DOHH2 (cell line): ENCODE measurements at regions not wholly inside any gene's neighbourhood (a gene's known extent, or its start where the extent isn't known, plus 50 kb on each side); places are given as distances from the start of the nearest gene placed in this dataset.

ENCODE experiments used
- H3F3A ChIP-seq: fragments of 200-600 bp; sonication (generic), shearing (Covaris generic); 2 replicates; pipeline ENCODE4 v1.6.0; 2016; ENCODE audit warnings: antibody characterized with exemption, mild to moderate bottlenecking; ENCODE audit not compliant: control insufficient read depth, insufficient read depth
- H3K27ac ChIP-seq: fragments of 200-600 bp; sonication (generic); 2 replicates; pipeline ENCODE4 v1.5.1; 2014; ENCODE audit warnings: low read depth, mild to moderate bottlenecking, low read length, moderate library complexity
- H3K27me3 ChIP-seq: fragments of 200-600 bp; sonication (generic); 2 replicates; pipeline ENCODE4 v1.6.1; 2014; ENCODE audit warnings: mild to moderate bottlenecking, low read length, mixed read lengths; ENCODE audit not compliant: control insufficient read depth
- H3K36me3 ChIP-seq: fragments of 200-600 bp; sonication (generic); 2 replicates; pipeline ENCODE4 v1.6.1; 2014; ENCODE audit warnings: mild to moderate bottlenecking, low read length, moderate library complexity, mixed read lengths; ENCODE audit not compliant: control insufficient read depth
- H3K4me1 ChIP-seq: fragments of 200-600 bp; sonication (generic); 2 replicates; pipeline ENCODE4 v1.6.1; 2014; ENCODE audit warnings: mild to moderate bottlenecking, low read length, mixed read lengths; ENCODE audit not compliant: control insufficient read depth
- H3K4me2 ChIP-seq: fragments of 200-600 bp; sonication (generic); 2 replicates; pipeline ENCODE4 v1.6.0; 2014; ENCODE audit warnings: mild to moderate bottlenecking, low read length, moderate library complexity
- H3K4me3 ChIP-seq: fragments of 200-600 bp; sonication (generic); 2 replicates; pipeline ENCODE4 v1.5.1; 2014; ENCODE audit warnings: mild to moderate bottlenecking, low read length, mixed read lengths
- H3K79me2 ChIP-seq: fragments of 200-600 bp; sonication (generic); 2 replicates; pipeline ENCODE4 v1.6.1; 2014; ENCODE audit warnings: mild to moderate bottlenecking, low read length, mixed read lengths; ENCODE audit not compliant: control insufficient read depth
- H3K9me2 ChIP-seq: fragments of 200-600 bp; sonication (generic); replicated peaks from 2 replicates; pipeline ENCODE4 v1.6.1; 2014; ENCODE audit warnings: mild to moderate bottlenecking, low read length, mixed read lengths; ENCODE audit not compliant: control insufficient read depth
- H3K9me3 ChIP-seq: fragments of 200-600 bp; sonication (generic); 2 replicates; pipeline ENCODE4 v1.6.1; 2014; ENCODE audit warnings: antibody characterized with exemption, low read length, mixed read lengths; ENCODE audit not compliant: control insufficient read depth, insufficient read depth
- H4K20me1 ChIP-seq: fragments of 200-600 bp; sonication (generic); 2 replicates; pipeline ENCODE4 v1.6.0; 2014; ENCODE audit warnings: low read depth, mild to moderate bottlenecking, antibody characterized with exemption, low read length, moderate library complexity; ENCODE audit not compliant: control insufficient read depth, insufficient read depth
- EZH2phosphoT487 ChIP-seq: fragments of 200-600 bp; sonication (generic); IDR thresholded peaks from 2 replicates; pipeline ENCODE4 v1.6.1; 2017; ENCODE audit warnings: borderline replicate concordance, mild to moderate bottlenecking, antibody characterized with exemption, low read length, moderate library complexity, mixed read lengths
- TF ChIP-seq, protein P1 (sequence below): fragments of 200-600 bp; sonication (generic); IDR thresholded peaks from one replicate; pipeline ENCODE4 v1.5.1; 2014; ENCODE audit warnings: antibody characterized with exemption, mild to moderate bottlenecking, low read depth, low read length; ENCODE audit not compliant: poor library complexity, severe bottlenecking

DNA sequence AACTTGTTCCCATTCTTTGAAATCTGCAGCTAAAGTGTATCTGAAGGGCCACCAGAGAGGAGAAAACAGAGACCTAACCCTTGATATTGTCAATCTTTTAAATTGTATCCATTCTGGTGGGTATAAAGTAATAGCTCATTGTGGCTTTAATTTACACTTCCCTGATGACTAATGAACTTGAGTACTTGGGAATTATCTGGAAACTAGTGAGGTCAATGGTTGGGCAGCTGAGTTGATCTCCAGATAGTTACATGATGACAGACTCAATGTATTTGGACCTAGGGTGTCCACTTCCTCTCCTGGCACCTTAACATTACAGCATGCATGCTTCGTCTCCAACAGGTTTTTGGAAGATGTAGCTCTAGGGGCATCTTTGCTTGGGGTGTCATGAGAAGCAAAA is 195.2 kb downstream of the PDCD6IP start:
- no peak overlapping the region for H3K27ac ChIP-seq
- no peak overlapping the region for H3K4me3 ChIP-seq
- peaks cover 20% of the 10 kb centered on the region for H3K9me3 ChIP-seq
- H3K4me2 ChIP-seq, result no peak overlapping the region
- H4K20me1 ChIP-seq, result no peaks in the 10 kb centered on the region
- H3K36me3 ChIP-seq, result no peaks in the 10 kb centered on the region
- H3F3A ChIP-seq, result no peaks in the 10 kb centered on the region
- H3K79me2 ChIP-seq, result no peaks in the 10 kb centered on the region
- TF ChIP-seq, protein P1, sequence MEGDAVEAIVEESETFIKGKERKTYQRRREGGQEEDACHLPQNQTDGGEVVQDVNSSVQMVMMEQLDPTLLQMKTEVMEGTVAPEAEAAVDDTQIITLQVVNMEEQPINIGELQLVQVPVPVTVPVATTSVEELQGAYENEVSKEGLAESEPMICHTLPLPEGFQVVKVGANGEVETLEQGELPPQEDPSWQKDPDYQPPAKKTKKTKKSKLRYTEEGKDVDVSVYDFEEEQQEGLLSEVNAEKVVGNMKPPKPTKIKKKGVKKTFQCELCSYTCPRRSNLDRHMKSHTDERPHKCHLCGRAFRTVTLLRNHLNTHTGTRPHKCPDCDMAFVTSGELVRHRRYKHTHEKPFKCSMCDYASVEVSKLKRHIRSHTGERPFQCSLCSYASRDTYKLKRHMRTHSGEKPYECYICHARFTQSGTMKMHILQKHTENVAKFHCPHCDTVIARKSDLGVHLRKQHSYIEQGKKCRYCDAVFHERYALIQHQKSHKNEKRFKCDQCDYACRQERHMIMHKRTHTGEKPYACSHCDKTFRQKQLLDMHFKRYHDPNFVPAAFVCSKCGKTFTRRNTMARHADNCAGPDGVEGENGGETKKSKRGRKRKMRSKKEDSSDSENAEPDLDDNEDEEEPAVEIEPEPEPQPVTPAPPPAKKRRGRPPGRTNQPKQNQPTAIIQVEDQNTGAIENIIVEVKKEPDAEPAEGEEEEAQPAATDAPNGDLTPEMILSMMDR, result no peak
- TF ChIP-seq EZH2phosphoT487, result no peak
- H3K4me1 ChIP-seq, result no peaks in the 10 kb centered on the region
- no peaks in the 10 kb centered on the region for H3K27me3 ChIP-seq
- no peaks in the 10 kb centered on the region for H3K9me2 ChIP-seq

DNA sequence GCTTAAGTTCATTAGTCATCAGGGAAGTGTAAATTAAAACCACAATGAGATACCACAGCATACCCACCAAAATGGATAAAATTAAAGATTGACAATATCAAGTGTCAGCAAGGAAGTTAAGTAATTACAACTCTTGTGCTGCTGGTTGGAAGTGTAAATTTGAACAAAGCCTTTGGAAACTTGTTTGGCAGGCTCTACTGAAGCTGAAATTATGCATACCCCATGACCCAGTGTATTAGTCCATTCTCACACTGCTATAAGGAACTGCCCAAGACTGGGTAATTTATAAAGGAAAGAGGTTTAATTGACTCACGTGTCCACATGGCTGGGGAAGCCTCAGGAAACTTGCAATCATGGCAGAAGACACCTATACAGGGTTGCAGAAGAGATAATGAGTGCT is 196.1 kb downstream of the PDCD6IP start:
- Histone ChIP-seq H4K20me1 (no peaks in the 10 kb centered on the region), H3F3A (no peaks in the 10 kb centered on the region), H3K36me3 (no peaks in the 10 kb centered on the region), H3K79me2 (no peaks in the 10 kb centered on the region), H3K27ac (no peak overlapping the region), H3K27me3 (no peaks in the 10 kb centered on the region), H3K9me3 (peaks cover 20% of the 10 kb centered on the region), H3K4me3 (no peak overlapping the region), H3K4me2 (no peak overlapping the region), H3K4me1 (no peaks in the 10 kb centered on the region), H3K9me2 (no peaks in the 10 kb centered on the region)
- TF ChIP-seq EZH2phosphoT487, result no peak
- TF ChIP-seq, protein P1, result no peak

DNA sequence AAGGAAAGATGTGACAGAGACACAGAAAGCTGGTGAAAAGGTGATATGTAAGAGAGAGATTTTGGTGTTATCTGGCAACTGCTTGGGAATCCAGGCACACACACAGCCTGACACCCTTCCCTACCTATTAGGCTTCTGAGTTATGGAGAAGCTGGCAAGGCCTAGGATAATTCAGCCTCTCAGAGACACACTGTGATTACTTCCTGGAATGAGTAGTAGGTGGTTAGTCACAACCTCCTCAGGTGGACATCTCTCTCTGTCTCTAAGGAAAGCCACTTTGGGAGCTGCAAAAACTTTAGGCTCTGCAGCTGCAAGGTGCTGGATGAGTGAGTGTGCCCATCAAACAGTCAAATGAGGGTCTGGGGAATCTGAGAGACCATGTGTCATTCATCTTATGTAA is 201.9 kb downstream of the PDCD6IP start:
- Histone ChIP-seq H3K27ac (no peak overlapping the region), H3K9me3 (peaks cover 8% of the 10 kb centered on the region), H3K79me2 (no peaks in the 10 kb centered on the region), H3K4me2 (no peak overlapping the region), H3K36me3 (no peaks in the 10 kb centered on the region), H3K9me2 (no peaks in the 10 kb centered on the region), H3K4me1 (peaks cover 9% of the 10 kb centered on the region), H3F3A (no peaks in the 10 kb centered on the region), H4K20me1 (no peaks in the 10 kb centered on the region), H3K27me3 (no peaks in the 10 kb centered on the region), H3K4me3 (no peak overlapping the region)
- TF ChIP-seq EZH2phosphoT487, result no peak
- TF ChIP-seq, protein P1, result no peak

DNA sequence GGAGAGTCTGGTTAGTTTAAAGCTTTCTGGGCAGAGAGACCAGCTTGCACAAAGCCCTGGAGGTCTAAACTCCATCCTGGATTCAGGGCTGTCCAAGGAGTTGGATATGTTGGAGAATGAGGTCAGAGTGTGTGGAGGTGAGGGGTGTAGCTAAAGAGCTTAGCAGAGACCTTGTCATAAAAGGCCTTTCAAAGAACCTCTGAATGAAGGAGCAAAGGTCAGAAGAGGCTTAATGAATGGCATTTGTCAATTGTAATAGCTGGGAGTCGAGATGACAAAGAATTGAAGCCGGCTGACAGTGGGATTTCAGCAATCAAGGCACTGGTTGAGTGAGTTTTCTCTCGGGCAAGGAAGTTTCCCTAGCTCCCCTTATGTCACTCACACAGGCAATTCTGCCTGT is 202.6 kb downstream of the PDCD6IP start:
- Histone ChIP-seq H3K4me2 (no peak overlapping the region), H3K9me3 (peaks cover under 1% of the 10 kb centered on the region), H3K79me2 (no peaks in the 10 kb centered on the region), H4K20me1 (no peaks in the 10 kb centered on the region), H3K4me3 (no peak overlapping the region), H3K27ac (no peak overlapping the region), H3K36me3 (no peaks in the 10 kb centered on the region), H3K4me1 (peaks cover 9% of the 10 kb centered on the region), H3F3A (no peaks in the 10 kb centered on the region), H3K9me2 (no peaks in the 10 kb centered on the region), H3K27me3 (no peaks in the 10 kb centered on the region)
- TF ChIP-seq EZH2phosphoT487, result no peak
- TF ChIP-seq, protein P1, result no peak
